GM18507 (cell line): ENCODE measurements at regions not wholly inside any gene's neighbourhood (a gene's known extent, or its start where the extent isn't known, plus 50 kb on each side); places are given as distances from the start of the nearest gene placed in this dataset.
"Not testable (repeated sequence)": the region's sequence is repeated elsewhere in the genome, so short reads cannot be mapped to it uniquely, and the experiment has no call there.

Experiments
- DNase-seq: peaks from one replicate; pipeline ENCODE4 v3.0.0; 2011; ENCODE audit warnings: low read depth; ENCODE audit not compliant: insufficient read length; ENCODE audit errors: extremely low spot score
- FAIRE-seq: peaks from 2 replicates; lab custom pipeline; 2011; peaks lifted over from hg19 to GRCh38; lab: Jason Lieb, UNC

- DNase-seq (no peak), FAIRE-seq (peak; percentile 12)
Measured at GRCh38 chr1:186775881-186776560, 52.7 kb upstream of the PLA2G4A start.

- FAIRE-seq (no peak), DNase-seq (no peak)
Measured at GRCh38 chr1:186775036-186775435, 53.7 kb upstream of the PLA2G4A start.

GRCh38 chr1:186772228-186772627 lies 56.5 kb upstream of the PLA2G4A start:
- FAIRE-seq (peak; percentile 69), DNase-seq (no peak)

GRCh38 chr1:186770421-186770820 lies 58.3 kb upstream of the PLA2G4A start:
- FAIRE-seq (no peak), DNase-seq (no peak)

- FAIRE-seq (peak; percentile 85), DNase-seq (no peak)
Measured at GRCh38 chr1:186768906-186769305, 59.8 kb upstream of the PLA2G4A start.

GRCh38 chr1:186765446-186765845 lies 63.3 kb upstream of the PLA2G4A start:
- no peak for FAIRE-seq
- DNase-seq, result no peak

GRCh38 chr1:186763107-186763506 lies 65.6 kb upstream of the PLA2G4A start:
- no peak for FAIRE-seq
- no peak for DNase-seq

- FAIRE-seq, result no peak
Measured at GRCh38 chr1:186762653-186763052, 66.1 kb upstream of the PLA2G4A start.

GRCh38 chr1:186761358-186761757 lies 67.4 kb upstream of the PLA2G4A start:
- FAIRE-seq (peak; percentile 63), DNase-seq (no peak)

More at GRCh38 chr1:186762653-186763052, 66.1 kb upstream of the PLA2G4A start:
- no peak for DNase-seq

GRCh38 chr1:186760446-186760845 lies 68.3 kb upstream of the PLA2G4A start:
- no peak for FAIRE-seq

GRCh38 chr1:186758896-186759606 lies 69.7 kb upstream of the PLA2G4A start:
- not testable (repeated sequence) for DNase-seq, FAIRE-seq

More at GRCh38 chr1:186760446-186760845, 68.3 kb upstream of the PLA2G4A start:
- no peak for DNase-seq

- FAIRE-seq (no peak), DNase-seq (no peak)
Measured at GRCh38 chr1:186757851-186758250, 70.9 kb upstream of the PLA2G4A start.

GRCh38 chr1:186754542-186755145 lies 74.1 kb upstream of the PLA2G4A start:
- DNase-seq, result no peak
- no peak for FAIRE-seq

- FAIRE-seq (no peak), DNase-seq (no peak)
Measured at GRCh38 chr1:186753241-186753640, 73.0 kb upstream of the PTGS2 start.

- DNase-seq, result no peak
- FAIRE-seq, result no peak
Measured at GRCh38 chr1:186750257-186750656, 70.0 kb upstream of the PTGS2 start.

- no peak for FAIRE-seq
- DNase-seq, result no peak
Measured at GRCh38 chr1:186749820-186750219, 69.6 kb upstream of the PTGS2 start.

- no peak for DNase-seq
- no peak for FAIRE-seq
Measured at GRCh38 chr1:186747661-186748060, 67.4 kb upstream of the PTGS2 start.

GRCh38 chr1:186745531-186746146 lies 65.4 kb upstream of the PTGS2 start:
- DNase-seq (no peak), FAIRE-seq (no peak)

GRCh38 chr1:186741640-186742039 lies 61.4 kb upstream of the PTGS2 start:
- DNase-seq, result no peak
- no peak for FAIRE-seq

- FAIRE-seq, result peak; percentile 69
- no peak for DNase-seq
Measured at GRCh38 chr1:186740324-186740723, 60.1 kb upstream of the PTGS2 start.
